HG03064 (cell line): ENCODE measurements at regions not wholly inside any gene's neighbourhood (a gene's known extent, or its start where the extent isn't known, plus 50 kb on each side); places are given as distances from the start of the nearest gene placed in this dataset.
"Not testable (repeated sequence)": the region's sequence is repeated elsewhere in the genome, so short reads cannot be mapped to it uniquely, and the experiment has no call there.

Source experiments
- ATAC-seq: cut with Tn5 transposase; IDR thresholded peaks from one replicate; pipeline ENCODE4 v1.9.1; 2021; ENCODE audit warnings: low read depth; ENCODE audit not compliant: unreplicated experiment

DNA sequence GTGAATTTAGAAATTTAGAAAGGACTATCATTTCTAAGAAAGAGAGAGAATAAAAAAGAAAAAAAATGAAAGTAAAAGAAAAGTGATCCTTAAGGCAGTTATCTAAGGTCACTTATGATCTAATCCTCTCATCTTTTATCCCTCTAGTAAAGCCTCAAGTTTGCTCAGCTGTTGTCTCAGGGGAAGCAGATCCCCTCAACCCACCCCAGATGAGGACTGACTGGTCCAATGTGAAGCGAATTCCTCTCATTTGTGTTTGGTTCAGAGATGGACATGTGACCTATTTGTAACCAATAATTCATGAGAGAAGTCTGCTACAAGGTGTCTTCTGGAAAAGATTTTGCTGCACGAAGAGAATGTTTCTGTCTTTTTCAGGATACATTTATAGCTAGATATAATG is 1591.3 kb downstream of the ADGRL3 start:
- no peak for ATAC-seq

DNA sequence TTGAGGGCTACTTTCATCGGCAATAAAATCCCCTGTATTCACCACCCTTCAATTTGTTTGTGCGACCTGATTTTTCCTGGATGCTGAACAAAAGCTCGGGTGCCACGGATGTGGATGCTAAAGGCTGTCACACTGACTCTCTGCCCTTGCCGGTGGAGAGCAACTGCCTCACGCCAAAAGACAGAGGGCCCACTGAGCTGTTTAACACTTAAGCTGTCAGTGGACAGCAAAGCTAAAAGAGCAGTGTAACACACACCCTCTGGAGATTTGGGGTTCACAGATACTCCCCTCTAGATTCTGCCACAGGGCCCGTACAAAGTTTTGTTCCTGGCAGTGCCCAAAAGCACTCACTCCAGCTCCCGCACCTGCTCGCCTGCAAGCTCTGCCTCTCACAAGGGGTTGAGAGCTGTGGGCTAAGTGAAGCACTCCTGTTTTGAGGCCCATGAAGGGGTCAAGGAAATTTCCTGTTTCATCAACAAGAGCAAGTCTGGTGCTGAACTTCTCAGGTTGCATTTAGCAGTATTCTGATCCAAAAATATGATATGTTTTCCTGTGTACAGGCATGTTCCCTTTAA is 1571.9 kb downstream of the ADGRL3 start:
- ATAC-seq = no peak

DNA sequence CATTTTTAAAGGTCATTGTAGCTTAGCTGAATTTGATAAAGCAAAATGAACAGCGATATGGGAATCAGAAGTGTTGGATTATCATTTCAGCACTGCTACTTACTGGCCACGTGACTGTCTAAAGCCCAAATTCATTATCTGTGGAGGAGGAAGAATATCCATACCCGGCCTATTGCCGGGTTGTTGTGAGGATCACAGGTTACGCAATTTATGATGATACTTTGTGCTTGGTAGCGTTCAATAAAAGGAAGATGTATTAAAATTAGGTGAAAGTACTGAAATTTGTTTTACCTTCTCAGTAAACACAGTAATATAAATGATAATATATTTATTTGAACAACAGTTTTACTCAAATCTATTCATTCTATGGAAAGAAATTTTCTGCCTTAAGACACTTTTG is 1540.2 kb downstream of the ADGRL3 start:
- ATAC-seq = no peak

- no peak for ATAC-seq
Observed at GRCh38 chr4:62717154-62717553, 1517.0 kb downstream of the ADGRL3 start.

- ATAC-seq = no peak
Observed at GRCh38 chr4:62711575-62711974, 1511.4 kb downstream of the ADGRL3 start.

DNA sequence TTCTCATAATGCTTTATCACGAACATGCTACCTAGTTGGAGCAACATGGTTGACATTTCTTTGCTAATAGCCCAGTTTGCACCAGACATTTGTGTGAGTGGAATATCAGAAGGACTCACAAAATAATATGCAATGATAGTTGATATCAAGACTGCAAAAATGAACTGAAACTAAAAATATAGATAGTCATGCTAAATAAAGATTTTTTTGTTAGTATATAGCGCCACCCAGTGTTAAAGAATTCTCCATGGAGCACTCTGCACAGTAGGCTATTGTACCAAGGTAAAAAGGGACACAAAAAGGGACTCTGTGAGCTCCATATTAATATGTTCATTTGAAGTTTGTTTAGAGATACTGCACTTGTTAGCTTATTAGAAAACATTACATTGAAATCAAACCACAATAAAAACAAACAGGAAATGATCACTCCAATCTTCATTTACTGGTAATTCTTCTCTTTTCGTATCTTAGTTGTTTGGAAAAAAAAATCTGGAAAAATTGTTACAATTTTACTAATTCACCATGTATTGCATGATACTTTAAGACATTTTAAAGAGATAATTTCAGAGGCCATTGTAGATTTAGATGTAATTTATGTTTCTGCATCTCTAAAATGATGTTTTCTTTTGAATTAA is 1509.6 kb downstream of the ADGRL3 start:
- no peak for ATAC-seq

DNA sequence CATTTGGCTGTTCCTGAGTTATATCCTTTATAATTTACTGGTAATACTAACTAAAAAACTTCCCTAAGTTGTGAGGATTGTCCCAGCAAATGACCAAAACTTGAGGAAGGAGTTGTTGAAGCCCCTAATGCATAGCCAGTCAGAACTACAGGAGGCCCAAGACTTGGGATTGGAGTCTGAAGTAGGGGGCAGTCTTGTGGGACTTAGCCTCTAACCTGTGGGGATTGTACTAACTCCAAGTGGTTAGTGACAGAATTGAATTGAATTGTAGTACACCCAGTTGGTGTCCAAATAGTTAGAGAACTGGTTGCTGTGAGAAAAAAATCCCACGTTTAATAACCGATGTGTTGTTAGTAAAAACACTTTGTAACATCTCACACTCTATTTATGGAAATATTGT is 1506.3 kb downstream of the ADGRL3 start:
- ATAC-seq = no peak

DNA sequence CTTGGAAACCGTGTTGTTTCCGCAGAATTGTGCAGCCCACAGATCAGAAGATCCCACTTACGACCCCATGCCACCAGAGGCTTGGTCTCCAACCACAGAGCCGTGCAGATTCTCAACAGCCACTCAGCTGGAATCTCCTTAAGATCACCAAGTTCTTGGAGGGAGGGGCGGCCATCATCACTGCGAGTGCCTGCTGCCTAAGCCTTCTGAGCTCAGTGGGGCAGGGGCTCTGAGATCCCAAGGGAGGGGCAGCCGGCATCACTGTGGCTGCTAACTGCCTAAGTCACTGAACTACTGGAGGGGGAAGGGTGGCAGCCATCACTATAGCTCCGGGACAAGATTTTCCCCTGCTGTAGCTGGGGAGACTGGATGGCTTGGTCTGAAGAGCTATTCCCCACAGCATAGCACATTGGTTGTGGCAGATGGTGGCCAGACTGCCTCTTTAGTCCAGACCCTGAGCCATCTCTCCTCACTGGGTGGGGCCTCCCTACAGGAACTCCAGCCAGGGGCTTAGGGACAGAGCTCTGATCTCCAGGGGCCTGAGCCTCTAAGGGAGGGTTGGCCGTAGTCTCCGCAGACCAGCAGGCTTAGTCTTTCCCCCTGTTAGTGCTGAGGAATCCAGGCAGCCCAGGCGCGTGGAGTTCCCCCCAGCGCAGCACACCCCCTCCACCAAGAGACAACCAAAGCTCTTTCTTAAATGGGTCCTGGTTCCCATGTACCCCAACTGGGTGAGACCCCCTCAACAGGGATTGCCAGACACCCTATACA is 1483.9 kb downstream of the ADGRL3 start:
- no peak for ATAC-seq

DNA sequence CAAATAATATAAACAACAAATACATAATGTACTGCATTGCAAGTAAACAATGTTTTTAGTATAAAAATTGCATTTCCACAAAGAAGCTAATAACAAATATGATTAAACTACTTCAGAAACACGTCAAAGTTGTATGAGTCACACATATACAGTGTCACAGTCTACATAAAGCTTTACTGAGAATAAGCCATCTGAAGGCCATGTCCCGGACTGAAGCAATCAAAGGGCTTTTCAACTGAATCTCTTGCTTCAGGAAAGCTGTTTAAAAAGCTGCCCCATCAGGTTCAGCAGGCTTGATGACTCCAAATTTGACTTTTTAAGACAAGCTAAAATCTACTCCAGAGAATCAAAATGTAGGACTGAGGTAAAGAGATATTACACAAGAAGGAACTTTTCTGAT is 1476.8 kb downstream of the ADGRL3 start:
- ATAC-seq = no peak

DNA sequence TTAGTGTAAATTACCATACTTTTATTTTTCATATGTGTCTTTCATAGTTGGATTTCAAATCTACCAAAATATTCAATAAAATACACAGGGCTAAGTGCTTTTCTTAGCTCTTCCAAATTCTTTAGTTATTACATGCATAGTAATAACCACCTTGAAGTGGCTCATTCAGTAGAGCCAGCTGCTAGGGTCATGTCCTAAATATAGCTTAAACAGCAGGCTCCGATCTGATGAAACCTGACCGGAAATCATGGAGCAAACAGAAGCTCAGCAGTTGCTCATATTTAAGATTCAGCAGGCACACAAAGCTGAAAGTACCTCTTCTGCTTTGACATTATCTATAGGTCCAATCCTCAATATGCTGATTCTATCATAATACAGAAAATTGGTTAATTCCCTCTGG is 1470.4 kb downstream of the ADGRL3 start:
- no peak for ATAC-seq

DNA sequence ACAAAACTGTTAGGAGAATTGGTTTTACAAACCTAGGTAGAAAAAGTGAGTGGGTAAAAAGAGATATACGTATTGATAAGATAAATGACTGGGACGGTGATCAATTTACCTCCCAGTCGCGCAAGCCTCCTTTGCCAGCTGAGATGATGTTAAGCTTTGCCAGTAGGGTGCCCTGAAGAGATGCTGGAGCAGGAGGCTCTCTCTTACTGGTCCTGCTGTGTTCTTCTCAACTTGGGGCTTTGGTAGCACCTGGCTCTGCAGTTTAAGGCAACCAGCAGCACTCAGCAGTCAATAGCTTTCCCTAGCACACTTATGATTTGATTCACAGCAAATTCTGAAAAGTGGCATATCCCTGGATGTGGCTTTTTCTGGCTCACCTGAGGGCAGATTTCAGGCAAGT is 1461.7 kb downstream of the ADGRL3 start:
- ATAC-seq = no peak

DNA sequence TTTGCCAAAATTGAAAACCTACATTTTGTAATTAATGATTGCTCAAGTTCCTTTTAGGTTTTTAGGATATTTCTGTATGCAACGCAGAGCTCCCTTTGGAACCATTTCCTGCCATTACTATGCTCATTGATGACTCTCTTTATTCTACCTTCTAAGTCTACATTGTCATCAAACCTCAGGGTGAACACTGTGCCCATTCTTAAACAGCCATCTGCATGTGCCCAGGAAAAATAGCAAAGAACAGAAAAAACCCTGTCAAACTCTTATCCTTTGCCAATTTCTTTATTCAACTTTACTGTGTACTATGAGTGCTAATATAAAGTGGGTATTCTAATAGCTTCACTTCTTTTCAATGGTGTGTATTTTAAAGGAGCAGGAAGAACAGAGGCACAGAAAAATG is 1455.9 kb downstream of the ADGRL3 start:
- ATAC-seq = no peak

- ATAC-seq = no peak
Observed at GRCh38 chr4:62644372-62644771, 1444.2 kb downstream of the ADGRL3 start.

GRCh38 chr4:62640296-62640695 is 1440.2 kb downstream of the ADGRL3 start:
- no peak for ATAC-seq

DNA sequence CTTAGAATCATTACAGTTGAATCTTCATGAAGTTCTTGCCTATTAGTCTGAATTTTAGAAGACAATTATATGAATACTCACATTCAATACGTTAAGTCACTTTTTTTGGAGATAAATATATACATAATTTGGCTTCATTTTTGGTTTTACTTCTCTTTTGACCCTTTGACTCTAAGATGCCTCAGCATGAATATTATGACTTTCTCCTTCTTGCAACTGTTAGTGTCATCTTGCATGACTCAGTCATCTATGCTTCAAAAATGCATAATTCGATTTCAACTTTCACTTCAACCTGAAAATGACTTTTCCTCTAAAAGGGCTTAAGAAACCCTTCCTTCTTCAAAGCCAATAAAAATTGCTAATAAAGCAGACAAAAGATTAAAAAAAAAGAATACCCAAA is 1427.5 kb downstream of the ADGRL3 start:
- ATAC-seq = no peak

- no peak for ATAC-seq
Observed at GRCh38 chr4:62627141-62627540, 1427.0 kb downstream of the ADGRL3 start.

GRCh38 chr4:62622089-62622488 is 1422.0 kb downstream of the ADGRL3 start:
- ATAC-seq = no peak

GRCh38 chr4:62619971-62620370 is 1419.8 kb downstream of the ADGRL3 start:
- ATAC-seq = no peak

- ATAC-seq = no peak
Observed at GRCh38 chr4:62618042-62618441, 1417.9 kb downstream of the ADGRL3 start.

DNA sequence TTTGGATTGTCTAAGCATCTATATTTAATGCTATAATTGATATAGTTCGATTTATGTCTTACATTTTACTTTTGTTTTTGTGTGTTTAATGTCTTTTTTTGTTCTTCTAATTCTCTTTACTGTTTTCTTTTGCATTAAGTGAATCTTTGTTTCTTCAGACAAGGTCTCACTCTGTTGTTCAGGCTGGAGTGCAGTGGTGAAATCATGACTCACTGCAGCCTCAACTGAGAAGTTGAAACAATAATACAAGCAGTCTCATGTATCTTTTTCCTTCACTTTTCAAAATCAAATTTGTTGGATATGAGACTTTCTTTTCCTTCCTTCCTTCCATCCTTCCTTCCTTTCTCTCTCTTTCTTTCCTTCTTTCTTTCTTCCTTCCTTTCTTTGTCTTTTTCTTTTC is 1401.6 kb downstream of the ADGRL3 start:
- no peak for ATAC-seq

GRCh38 chr4:62595265-62595664 is 1395.1 kb downstream of the ADGRL3 start:
- ATAC-seq = not testable (repeated sequence)

DNA sequence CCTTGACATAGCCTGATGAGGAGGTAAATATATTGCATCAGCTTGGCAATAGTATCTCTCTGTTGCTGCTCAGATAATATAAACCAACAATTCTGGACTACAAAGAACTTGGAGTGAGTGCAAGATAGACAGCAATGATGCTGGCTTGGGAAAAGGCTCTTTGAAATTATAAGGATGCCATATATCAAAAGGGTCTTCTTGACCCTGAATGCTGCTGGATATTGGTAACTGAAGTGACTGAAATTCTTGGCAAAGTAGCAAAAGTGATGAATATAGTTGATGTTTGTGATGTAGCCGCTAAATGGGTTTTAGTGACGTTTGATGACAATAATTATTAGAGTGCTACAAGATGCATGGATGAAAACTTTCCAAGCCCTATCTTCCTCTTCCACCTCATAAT is 1391.6 kb downstream of the ADGRL3 start:
- ATAC-seq = no peak
